Erythroblast (primary cell): ENCODE measurements at regions not wholly inside any gene's neighbourhood (a gene's known extent, or its start where the extent isn't known, plus 50 kb on each side); places are given as distances from the start of the nearest gene placed in this dataset.

Experiments
- GATA1 ChIP-seq: IDR thresholded peaks from 2 replicates; pipeline ENCODE4 v1.6.1; 2011; ENCODE audit warnings: low read depth, mild to moderate bottlenecking, control low read depth, low read length, moderate library complexity
- POLR2A ChIP-seq: IDR thresholded peaks from 2 replicates; pipeline ENCODE4 v1.6.1; 2011; ENCODE audit warnings: mild to moderate bottlenecking, low read length

GRCh38 chr3:72615776-72616175, 232.5 kb downstream of the SHQ1 start:
- TF ChIP-seq POLR2A (no peak), GATA1 (no peak)
